GM10266 (cell line): ENCODE measurements at regions not wholly inside any gene's neighbourhood (a gene's known extent, or its start where the extent isn't known, plus 50 kb on each side); places are given as distances from the start of the nearest gene placed in this dataset.

Experiments
- DNase-seq: peaks from one replicate; pipeline ENCODE4 v3.0.0; 2012; ENCODE audit errors: extremely low spot score
- CTCF ChIP-seq: IDR thresholded peaks from 2 replicates; pipeline ENCODE4 v1.5.1; 2012; ENCODE audit warnings: mild to moderate bottlenecking, low read depth; ENCODE audit not compliant: control insufficient read depth, insufficient read depth; ENCODE audit errors: missing control alignments

GRCh38 chr3:105235785-105236184, 130.9 kb upstream of the ALCAM start:
- TF ChIP-seq CTCF: no peak
- DNase-seq: no peak

- TF ChIP-seq CTCF: no peak
- no peak for DNase-seq
Measured at GRCh38 chr3:105238367-105238766, 128.3 kb upstream of the ALCAM start.

- no peak for TF ChIP-seq CTCF
- DNase-seq: no peak
Measured at GRCh38 chr3:105243076-105243475, 123.6 kb upstream of the ALCAM start.

DNA sequence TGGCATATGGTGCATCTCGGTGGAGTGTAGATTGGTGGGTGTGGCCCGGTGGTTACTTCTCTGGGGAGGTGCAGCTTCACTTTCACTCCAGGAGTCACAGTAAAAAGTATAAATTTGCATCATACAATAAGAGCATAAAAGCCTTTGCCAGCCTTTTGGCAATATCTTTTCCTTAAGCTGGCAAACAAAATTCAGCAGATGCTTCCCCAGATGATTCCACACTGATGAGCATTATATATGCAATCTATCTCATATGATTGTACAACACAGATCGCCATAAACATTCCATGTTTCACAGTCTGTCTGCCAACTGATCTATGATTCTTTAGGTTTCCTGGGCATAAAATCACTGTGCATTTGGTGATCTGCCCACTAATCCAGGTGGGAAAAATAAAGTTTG, 120.2 kb upstream of the ALCAM start:
- TF ChIP-seq CTCF: no peak

GRCh38 chr3:105253225-105253624, 113.5 kb upstream of the ALCAM start:
- no peak for DNase-seq
- no peak for TF ChIP-seq CTCF

More for the DNA sequence above, 120.2 kb upstream of the ALCAM start:
- no peak for DNase-seq

GRCh38 chr3:105254154-105254553, 112.6 kb upstream of the ALCAM start:
- no peak for DNase-seq
- TF ChIP-seq CTCF: no peak

DNA sequence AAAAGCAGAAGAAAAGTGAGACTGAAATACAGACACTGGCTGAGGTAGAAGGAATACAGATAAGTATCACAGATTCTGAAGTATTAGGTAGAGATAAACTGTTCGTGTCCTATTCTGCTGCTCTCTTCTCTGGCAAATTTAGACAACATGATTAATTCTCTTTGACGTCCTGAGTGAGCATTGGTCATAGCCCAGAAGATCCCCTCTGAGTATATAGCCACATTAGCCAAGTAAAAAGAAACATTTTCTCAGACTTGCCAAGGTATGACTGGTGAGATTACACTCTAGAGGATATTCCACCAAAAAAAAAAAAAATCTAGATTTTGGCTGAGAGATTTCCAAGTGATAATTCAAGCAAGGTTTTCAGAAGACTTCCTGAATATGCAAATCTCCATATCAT, 111.4 kb upstream of the ALCAM start:
- TF ChIP-seq CTCF: no peak
- no peak for DNase-seq
